AG10803 (cell line): ENCODE measurements at regions not wholly inside any gene's neighbourhood (a gene's known extent, or its start where the extent isn't known, plus 50 kb on each side); places are given as distances from the start of the nearest gene placed in this dataset.
"Not testable (repeated sequence)": the region's sequence is repeated elsewhere in the genome, so short reads cannot be mapped to it uniquely, and the experiment has no call there.

Source experiments
- DNase-seq: peaks from one replicate; pipeline ENCODE4 v3.0.0; 2010; ENCODE audit warnings: low read depth
- H3K4me3 ChIP-seq: 2 replicates; pipeline ENCODE4 v1.5.1; 2011; ENCODE audit warnings: mild to moderate bottlenecking, low read length, control low read depth
- TF ChIP-seq, protein P1 (sequence below): conservative IDR thresholded peaks from 2 replicates; pipeline ENCODE4 v1.5.1; 2011; ENCODE audit warnings: mild to moderate bottlenecking, low read length, control low read depth, inconsistent platforms

DNA sequence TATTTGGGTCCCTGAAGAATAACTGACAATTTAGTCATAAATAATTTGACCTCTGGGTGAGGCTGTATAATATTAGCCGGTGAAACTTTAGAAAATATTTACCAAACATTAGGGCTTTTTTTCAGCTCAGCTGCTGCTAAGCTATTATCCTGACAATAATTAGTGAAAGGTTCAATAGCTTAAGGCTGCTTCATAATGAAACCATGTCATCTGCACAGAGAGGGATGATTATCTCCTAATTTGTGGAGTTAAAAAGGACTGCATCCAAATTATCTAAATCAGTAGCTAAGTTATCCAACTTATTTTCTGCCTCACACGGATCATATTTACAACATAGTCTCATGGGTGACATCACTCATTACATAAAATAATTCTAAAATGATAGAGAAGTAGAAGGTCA, 1249.8 kb downstream of the RAPGEF2 start:
- H3K4me3 ChIP-seq = no peak overlapping the region
- TF ChIP-seq, protein P1, sequence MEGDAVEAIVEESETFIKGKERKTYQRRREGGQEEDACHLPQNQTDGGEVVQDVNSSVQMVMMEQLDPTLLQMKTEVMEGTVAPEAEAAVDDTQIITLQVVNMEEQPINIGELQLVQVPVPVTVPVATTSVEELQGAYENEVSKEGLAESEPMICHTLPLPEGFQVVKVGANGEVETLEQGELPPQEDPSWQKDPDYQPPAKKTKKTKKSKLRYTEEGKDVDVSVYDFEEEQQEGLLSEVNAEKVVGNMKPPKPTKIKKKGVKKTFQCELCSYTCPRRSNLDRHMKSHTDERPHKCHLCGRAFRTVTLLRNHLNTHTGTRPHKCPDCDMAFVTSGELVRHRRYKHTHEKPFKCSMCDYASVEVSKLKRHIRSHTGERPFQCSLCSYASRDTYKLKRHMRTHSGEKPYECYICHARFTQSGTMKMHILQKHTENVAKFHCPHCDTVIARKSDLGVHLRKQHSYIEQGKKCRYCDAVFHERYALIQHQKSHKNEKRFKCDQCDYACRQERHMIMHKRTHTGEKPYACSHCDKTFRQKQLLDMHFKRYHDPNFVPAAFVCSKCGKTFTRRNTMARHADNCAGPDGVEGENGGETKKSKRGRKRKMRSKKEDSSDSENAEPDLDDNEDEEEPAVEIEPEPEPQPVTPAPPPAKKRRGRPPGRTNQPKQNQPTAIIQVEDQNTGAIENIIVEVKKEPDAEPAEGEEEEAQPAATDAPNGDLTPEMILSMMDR = no peak
- DNase-seq = no peak

DNA sequence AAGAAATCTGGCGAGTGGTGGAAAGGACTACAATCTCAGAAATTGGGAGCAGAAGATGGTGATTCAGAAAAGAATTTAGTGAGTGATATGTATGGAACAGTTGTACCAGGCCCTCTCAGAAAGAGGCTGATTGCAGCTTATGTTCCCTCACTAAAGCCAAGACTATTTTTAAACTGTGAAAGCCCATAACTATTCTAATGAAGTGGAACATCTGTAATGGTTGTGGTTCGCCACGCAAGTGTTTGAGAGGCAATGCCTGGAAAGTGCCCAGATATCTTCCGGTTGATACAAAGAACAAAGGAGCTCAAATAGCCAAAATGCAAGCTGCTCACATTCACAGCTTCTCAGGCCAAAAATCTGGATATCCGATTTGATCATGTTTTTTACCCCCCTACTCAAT, 1250.7 kb downstream of the RAPGEF2 start:
- TF ChIP-seq, protein P1 = no peak
- no peak overlapping the region for H3K4me3 ChIP-seq
- DNase-seq = no peak

DNA sequence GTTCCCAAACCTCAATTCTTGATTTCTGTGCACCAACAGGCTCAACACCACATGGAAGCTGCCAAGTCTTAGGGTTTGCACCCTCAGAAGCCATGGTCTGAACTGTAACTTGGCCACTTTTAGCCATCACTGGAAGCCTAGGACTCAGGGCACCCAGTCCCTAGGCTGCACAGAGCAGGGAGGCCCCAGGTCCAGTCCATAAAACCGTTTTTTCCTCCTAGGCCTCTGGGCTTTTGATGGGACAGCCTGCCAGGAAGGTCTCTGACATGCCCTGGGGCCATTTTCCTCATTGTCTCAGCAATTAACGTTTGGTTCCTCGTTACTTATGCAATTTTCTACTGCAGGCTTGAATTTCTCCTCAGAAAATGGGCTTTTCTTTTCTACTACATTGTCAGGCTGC, 1259.6 kb downstream of the RAPGEF2 start:
- TF ChIP-seq, protein P1 = no peak
- no peak overlapping the region for H3K4me3 ChIP-seq
- no peak for DNase-seq

DNA sequence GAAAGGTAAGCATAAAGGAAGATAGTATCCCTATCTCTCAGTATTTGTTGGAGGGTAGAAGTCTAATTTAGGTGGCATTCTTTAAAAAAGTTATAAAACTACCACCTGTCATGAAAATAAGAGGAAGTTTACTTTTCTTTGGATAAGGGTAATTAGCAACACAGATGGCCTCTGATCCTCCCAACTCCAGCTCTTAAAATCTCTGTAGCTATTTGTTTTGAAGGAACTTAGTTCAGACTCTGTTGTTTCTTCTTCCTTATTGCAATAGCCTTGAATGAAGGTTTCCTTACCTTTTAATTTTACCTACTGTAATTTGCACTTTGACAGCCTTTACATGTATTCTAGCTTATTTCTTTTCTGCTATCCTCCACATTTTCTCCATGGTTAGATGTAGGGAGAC, 1261.3 kb downstream of the RAPGEF2 start:
- TF ChIP-seq, protein P1 = no peak
- DNase-seq = no peak
- H3K4me3 ChIP-seq = no peak overlapping the region

DNA sequence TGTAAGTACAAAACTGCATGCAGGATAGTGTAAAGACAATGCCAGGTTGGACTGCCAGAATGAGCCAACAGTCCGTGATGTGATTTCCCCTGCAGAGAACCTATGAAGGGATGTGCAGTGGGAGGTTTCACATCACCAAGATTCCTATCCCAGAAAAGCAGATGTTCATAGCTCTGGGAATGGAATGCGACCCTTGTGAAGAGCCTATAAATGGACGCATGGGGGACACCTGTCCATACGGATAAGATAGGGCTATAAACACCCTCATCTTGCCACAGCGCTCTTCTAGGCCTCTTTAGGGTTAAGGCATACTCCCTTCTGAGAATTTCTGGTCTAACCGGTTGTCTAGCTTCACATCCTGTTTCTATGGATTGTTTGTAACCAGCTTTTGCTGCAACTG, 1261.8 kb downstream of the RAPGEF2 start:
- DNase-seq = not testable (repeated sequence)

DNA sequence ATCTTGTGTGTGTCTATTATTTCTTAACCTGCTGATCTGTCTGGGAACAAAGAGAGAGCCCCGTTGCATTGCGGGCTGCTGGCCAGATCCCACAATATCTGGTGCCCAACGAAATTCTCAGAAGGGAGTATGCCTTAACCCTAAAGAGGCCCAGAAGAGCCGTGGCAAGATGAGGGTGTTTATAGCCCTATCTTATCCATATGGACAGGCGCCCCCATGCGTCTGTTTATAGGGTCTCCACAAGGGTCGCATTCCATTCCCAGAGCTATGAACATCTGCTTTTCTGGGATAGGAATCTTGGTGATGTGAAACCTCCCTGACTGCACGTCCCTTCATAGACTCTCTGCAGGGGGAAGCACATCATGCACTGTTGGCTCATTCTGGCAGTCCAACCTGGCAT, 1262.5 kb downstream of the RAPGEF2 start:
- H3K4me3 ChIP-seq, DNase-seq: not testable (repeated sequence)

More for the DNA sequence above, 1261.8 kb downstream of the RAPGEF2 start:
- H3K4me3 ChIP-seq = not testable (repeated sequence)

DNA sequence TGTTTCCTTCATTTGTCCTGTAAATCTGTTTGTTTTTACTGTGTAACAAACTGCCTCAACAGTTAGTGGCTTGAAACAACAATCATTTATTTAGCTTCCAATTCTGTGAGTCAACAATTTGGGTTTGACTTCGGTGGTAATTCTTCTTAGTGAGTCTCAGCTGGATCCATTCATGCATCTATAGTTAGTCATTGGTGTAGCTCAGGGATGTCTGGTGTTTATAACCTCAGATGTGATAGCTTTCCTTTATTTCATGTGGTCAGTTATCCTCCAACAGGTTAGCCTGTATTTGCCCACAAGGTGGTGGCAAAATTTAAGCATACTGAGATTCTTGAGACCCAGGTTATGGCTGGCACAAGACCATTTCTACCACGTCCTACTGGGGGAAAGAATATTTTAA, 1267.2 kb downstream of the RAPGEF2 start:
- TF ChIP-seq, protein P1 = no peak
- DNase-seq = no peak
- no peak overlapping the region for H3K4me3 ChIP-seq

DNA sequence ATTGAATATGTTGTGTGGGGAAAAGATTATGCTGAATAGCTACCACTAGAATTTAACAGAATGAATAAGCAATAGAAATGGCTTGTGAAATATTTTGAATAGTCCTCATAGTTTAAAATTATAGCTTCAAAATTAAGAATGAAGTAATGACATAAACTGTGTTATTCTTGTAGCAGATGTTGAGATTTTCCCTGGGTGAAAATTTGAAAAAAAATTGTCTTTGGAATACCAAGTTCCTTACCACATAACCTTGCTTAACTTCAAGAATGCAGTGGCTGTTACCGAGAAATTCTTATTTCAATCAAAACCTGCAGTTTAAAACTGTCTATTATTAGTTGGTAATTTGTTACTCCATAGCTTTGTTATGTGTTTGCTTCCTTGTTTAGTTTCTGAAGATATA, 1268.6 kb downstream of the RAPGEF2 start:
- TF ChIP-seq, protein P1 = no peak
- DNase-seq = no peak
- H3K4me3 ChIP-seq = no peak overlapping the region
